ENCODE measurements at regions not wholly inside any gene's neighbourhood (a gene's known extent, or its start where the extent isn't known, plus 50 kb on each side); places are given as distances from the start of the nearest gene placed in this dataset.

DNA sequence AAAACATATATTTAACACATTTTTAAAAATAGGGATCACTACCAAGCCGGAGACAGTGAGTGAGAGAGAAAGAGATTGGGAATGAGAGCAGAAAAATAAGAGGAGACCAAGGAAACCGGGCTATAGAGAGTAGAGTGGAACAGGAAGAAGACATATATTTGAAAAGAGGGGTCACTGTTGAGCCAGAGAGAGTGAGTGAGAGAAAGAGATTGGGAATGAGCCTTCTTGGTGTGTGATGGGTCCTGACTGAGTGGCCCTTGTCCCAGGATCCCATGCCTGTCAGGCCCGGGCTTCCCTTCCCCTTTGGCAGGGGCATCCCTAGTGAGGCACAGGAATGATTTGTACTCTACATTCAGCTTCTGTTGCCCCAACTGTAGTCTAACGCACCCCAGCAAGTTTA is 646.6 kb downstream of the NTRK3 start:
- intact Hi-C loops (cut with DNase I): no loop called here
- H3K27me3 ChIP-seq: no peaks in the 10 kb centered on the region
- DNase-seq (ENCODE audit: extremely low spot score): no peak
- H3K4me1 ChIP-seq: peaks cover 0 to 13% (median 7%) of the 10 kb centered on the region in 4 donors
- H3K4me3 ChIP-seq: no peak overlapping the region
- no peak for TF ChIP-seq POLR2AphosphoS5 (IDR thresholded peaks at IDR 0.05)
- no peaks in the 10 kb centered on the region for H3K9me3 ChIP-seq
- H3K36me3 ChIP-seq: no peaks in the 10 kb centered on the region
- no peak overlapping the region for H3K27ac ChIP-seq (replicated peaks in 1 of 4)
- 81% methylated on average over 4 of the region's 4 CpGs for WGBS

DNA sequence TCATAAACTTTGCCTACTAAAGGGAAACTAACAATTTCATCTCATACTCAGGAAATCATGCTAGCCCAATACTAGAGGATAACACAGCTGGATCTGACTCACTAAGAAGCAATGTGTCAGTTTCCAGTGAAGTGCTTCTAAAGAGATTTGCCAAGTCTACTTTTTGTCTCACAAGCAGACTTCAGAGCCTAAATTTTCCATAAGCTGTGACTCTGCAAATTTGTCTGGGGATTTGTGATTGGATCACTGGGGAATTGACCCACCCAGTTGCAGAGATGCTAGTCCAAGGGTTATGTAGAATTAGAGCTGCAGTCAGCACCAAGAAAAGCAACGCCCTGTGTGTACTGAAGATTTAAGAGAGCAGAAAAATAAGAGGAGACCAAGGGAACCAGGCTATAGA is 647.1 kb downstream of the NTRK3 start:
- intact Hi-C loops (cut with DNase I): no loop called here
- 50% methylated on average over 1 of the region's 1 CpG for WGBS
- Histone ChIP-seq H3K27me3 (no peaks in the 10 kb centered on the region), H3K4me1 (peaks cover 0 to 13% (median 7%) of the 10 kb centered on the region in 4 donors), H3K27ac (replicated peaks in 1 of 4) (no peak overlapping the region), H3K4me3 (no peak overlapping the region), H3K36me3 (no peaks in the 10 kb centered on the region), H3K9me3 (no peaks in the 10 kb centered on the region)
- DNase-seq (ENCODE audit: extremely low spot score): no peak
- TF ChIP-seq POLR2AphosphoS5 (IDR thresholded peaks at IDR 0.05) (no peak), EP300 (IDR thresholded peaks at IDR 0.05) (no peak)

DNA sequence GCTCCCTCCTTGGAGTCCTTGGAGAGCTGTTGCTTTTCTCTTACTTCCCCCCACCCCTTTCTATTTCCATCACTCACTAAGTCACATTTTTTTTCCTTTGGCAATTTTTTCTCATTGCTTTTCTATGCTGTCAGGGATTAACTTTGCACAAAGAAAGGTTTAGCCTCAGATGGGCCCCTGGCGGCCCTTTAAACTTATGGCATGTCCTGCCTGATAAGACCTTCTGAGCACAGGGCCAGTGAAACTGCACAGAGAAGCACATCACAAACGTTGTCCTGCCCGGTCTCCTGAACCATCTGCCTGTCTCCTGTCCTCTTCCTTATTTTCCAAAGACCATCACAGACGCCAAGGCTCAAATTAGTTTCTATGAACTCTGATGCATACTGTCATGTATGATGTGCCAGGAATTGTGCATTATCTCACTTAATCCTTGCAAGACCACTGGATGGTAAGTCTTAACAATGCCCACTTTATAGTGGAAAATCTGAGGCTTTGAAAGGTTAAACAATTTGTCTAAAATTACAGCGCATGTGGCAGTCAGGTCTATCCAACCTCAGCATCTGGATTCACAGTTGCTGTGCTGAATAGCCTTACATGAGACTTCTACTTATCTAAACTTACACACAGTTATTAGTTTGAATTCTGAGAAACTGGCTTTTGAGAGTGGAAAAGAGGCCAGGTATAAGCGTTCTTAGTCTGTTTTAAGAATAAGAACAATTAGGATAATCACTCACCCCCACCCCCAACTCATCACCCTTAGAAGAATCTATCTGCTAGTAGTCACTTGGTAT is 648.1 kb downstream of the NTRK3 start:
- Histone ChIP-seq H3K36me3 (no peaks in the 10 kb centered on the region), H3K9me3 (no peaks in the 10 kb centered on the region), H3K4me1 (peaks cover 0 to 13% (median 7%) of the 10 kb centered on the region in 4 donors), H3K27me3 (no peaks in the 10 kb centered on the region), H3K27ac (replicated peaks in 1 of 4) (no peak overlapping the region), H3K4me3 (no peak overlapping the region)
- intact Hi-C loops (cut with DNase I): no loop called here
- 77% methylated on average over 6 of the region's 6 CpGs for WGBS
- DNase-seq (ENCODE audit: extremely low spot score): no peak
- TF ChIP-seq CTCF (IDR thresholded peaks at IDR 0.05) (no peak), EP300 (IDR thresholded peaks at IDR 0.05) (no peak), POLR2AphosphoS5 (IDR thresholded peaks at IDR 0.05) (no peak), POLR2A (IDR thresholded peaks at IDR 0.05; ENCODE audit: low read depth) (no peak)

- peaks cover 0 to 13% (median 8%) of the 10 kb centered on the region in 4 donors for H3K4me1 ChIP-seq
- no peaks in the 10 kb centered on the region for H3K9me3 ChIP-seq
- DNase-seq (ENCODE audit: extremely low spot score): no peak
- intact Hi-C loops (cut with DNase I): no loop called here
- TF ChIP-seq EP300 (IDR thresholded peaks at IDR 0.05) (no peak), POLR2A (IDR thresholded peaks at IDR 0.05; ENCODE audit: low read depth) (no peak), POLR2AphosphoS5 (IDR thresholded peaks at IDR 0.05) (no peak), CTCF (IDR thresholded peaks at IDR 0.05) (no peak)
- no peak overlapping the region for H3K4me3 ChIP-seq
- 75% methylated on average over 1 of the region's 1 CpG for WGBS
- no peaks in the 10 kb centered on the region for H3K36me3 ChIP-seq
- no peak overlapping the region for H3K27ac ChIP-seq (replicated peaks in 1 of 4)
- no peaks in the 10 kb centered on the region for H3K27me3 ChIP-seq
These were observed 649.6 kb downstream of the NTRK3 start for GRCh38 chr15:87606971-87607370.

- intact Hi-C loops (cut with DNase I): no loop called here
- H3K27ac ChIP-seq (replicated peaks in 1 of 4): no peak overlapping the region
- H3K36me3 ChIP-seq: no peaks in the 10 kb centered on the region
- peak in 1 of 3 experiments; percentile 37 for TF ChIP-seq CTCF (IDR thresholded peaks at IDR 0.05)
- no peak for TF ChIP-seq POLR2AphosphoS5 (IDR thresholded peaks at IDR 0.05)
- no peak for DNase-seq (ENCODE audit: extremely low spot score)
- WGBS: 40% methylated on average over 6 of the region's 6 CpGs
- no peak overlapping the region for H3K4me3 ChIP-seq
- H3K27me3 ChIP-seq: no peaks in the 10 kb centered on the region
- H3K4me1 ChIP-seq: peaks cover 0 to 11% (median 6%) of the 10 kb centered on the region in 4 donors
- no peaks in the 10 kb centered on the region for H3K9me3 ChIP-seq
These were observed 651.6 kb downstream of the NTRK3 start for GRCh38 chr15:87604857-87605446.
